RWPE2 (cell line): ENCODE measurements at regions not wholly inside any gene's neighbourhood (a gene's known extent, or its start where the extent isn't known, plus 50 kb on each side); places are given as distances from the start of the nearest gene placed in this dataset.

ENCODE experiments used
- ATAC-seq: fragments of 200-7000 bp; cut with Tn5 transposase; 3 replicates; pipeline ENCODE4 v1.9.1; 2021; ENCODE audit warnings: low read depth
- DNase-seq: peaks from one replicate; pipeline ENCODE4 v3.0.0-alpha.2; 2020; ENCODE audit warnings: low spot score
- H3K27ac ChIP-seq: fragments of 450-650 bp; 2 replicates; pipeline ENCODE4 v1.5.1; 2017; ENCODE audit warnings: mild to moderate bottlenecking; ENCODE audit not compliant: poor library complexity, severe bottlenecking
- H3K27me3 ChIP-seq: fragments of 250-450 bp; sonication (Bioruptor Pico); 2 replicates; pipeline ENCODE4 v1.5.1; 2021; ENCODE audit warnings: mild to moderate bottlenecking, moderate library complexity; ENCODE audit not compliant: insufficient read depth, poor library complexity, severe bottlenecking
- H3K36me3 ChIP-seq: fragments of 250-450 bp; sonication (Bioruptor Pico); 2 replicates; pipeline ENCODE4 v1.5.1; 2020; ENCODE audit warnings: low read depth, mild to moderate bottlenecking, moderate library complexity
- H3K4me1 ChIP-seq: fragments of 250-450 bp; sonication (Bioruptor Pico); 2 replicates; pipeline ENCODE4 v1.5.1; 2021; ENCODE audit warnings: mild to moderate bottlenecking, moderate library complexity; ENCODE audit not compliant: insufficient read depth, poor library complexity, severe bottlenecking
- H3K4me3 ChIP-seq: fragments of 250-450 bp; sonication (Bioruptor Pico); 2 replicates; pipeline ENCODE4 v1.5.1; 2021; ENCODE audit warnings: mild to moderate bottlenecking, moderate library complexity; ENCODE audit not compliant: severe bottlenecking
- H3K9me3 ChIP-seq: fragments of 250-450 bp; sonication (Bioruptor Pico); 2 replicates; pipeline ENCODE4 v1.5.1; 2021; ENCODE audit warnings: mild to moderate bottlenecking, moderate library complexity; ENCODE audit not compliant: severe bottlenecking
- TF ChIP-seq, protein P1 (sequence below): fragments of 450-650 bp; IDR thresholded peaks from one replicate; pipeline ENCODE4 v1.5.1; 2017; ENCODE audit warnings: mild to moderate bottlenecking, moderate library complexity; ENCODE audit not compliant: poor library complexity, severe bottlenecking

DNA sequence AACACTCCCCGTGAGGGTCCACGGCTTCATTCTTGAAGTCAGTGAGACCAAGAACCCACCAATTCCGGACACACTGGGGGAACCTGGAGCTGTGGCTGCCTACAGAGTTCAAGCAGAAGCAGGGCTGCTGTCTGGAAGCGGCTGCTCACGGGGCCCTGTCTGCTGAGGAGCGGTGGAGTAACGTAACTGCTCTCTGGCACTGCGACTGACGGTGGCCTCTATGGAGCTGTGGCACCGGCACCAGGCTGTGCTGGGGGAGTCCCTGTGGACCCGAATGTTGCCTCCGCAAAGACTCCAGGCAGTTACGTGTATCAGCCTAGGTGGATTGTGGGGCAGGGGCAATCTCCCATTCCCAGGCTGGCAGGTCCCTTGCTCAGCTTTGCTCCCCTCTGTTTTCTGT is 703.3 kb upstream of the FRG1 start:
- no peak for ATAC-seq
- TF ChIP-seq, protein P1, sequence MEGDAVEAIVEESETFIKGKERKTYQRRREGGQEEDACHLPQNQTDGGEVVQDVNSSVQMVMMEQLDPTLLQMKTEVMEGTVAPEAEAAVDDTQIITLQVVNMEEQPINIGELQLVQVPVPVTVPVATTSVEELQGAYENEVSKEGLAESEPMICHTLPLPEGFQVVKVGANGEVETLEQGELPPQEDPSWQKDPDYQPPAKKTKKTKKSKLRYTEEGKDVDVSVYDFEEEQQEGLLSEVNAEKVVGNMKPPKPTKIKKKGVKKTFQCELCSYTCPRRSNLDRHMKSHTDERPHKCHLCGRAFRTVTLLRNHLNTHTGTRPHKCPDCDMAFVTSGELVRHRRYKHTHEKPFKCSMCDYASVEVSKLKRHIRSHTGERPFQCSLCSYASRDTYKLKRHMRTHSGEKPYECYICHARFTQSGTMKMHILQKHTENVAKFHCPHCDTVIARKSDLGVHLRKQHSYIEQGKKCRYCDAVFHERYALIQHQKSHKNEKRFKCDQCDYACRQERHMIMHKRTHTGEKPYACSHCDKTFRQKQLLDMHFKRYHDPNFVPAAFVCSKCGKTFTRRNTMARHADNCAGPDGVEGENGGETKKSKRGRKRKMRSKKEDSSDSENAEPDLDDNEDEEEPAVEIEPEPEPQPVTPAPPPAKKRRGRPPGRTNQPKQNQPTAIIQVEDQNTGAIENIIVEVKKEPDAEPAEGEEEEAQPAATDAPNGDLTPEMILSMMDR, result no peak
- no peak overlapping the region for H3K27ac ChIP-seq
- no peak overlapping the region for H3K4me3 ChIP-seq
- DNase-seq, result no peak
- no peaks in the 10 kb centered on the region for H3K27me3 ChIP-seq
- no peaks in the 10 kb centered on the region for H3K9me3 ChIP-seq
- no peaks in the 10 kb centered on the region for H3K4me1 ChIP-seq
- H3K36me3 ChIP-seq, result no peaks in the 10 kb centered on the region

DNA sequence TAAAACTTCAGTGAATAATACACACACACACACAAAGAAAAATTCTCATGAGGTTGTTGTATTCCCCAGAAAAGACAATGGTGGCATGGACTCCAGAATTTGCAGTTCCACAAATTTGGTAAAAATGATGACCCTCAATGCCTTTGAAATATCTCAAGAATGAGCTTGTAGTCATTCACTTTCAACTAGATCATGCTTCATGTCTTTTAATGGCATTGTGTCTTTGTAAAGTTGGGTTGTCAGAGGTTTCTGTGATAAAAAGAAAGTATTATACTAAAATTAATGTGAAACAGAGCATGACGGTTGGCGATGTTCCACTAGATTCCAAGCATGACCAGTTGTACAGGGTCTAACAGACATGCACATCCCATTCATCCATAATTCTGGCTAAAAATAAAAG is 685.0 kb upstream of the FRG1 start:
- DNase-seq (no peak), ATAC-seq (no peak)
- peaks cover 2% of the 10 kb centered on the region for H3K9me3 ChIP-seq
- H3K27me3 ChIP-seq, result no peaks in the 10 kb centered on the region
- TF ChIP-seq, protein P1, result no peak
- H3K4me1 ChIP-seq, result no peaks in the 10 kb centered on the region
- no peaks in the 10 kb centered on the region for H3K36me3 ChIP-seq
- no peak overlapping the region for H3K27ac ChIP-seq
- no peak overlapping the region for H3K4me3 ChIP-seq

DNA sequence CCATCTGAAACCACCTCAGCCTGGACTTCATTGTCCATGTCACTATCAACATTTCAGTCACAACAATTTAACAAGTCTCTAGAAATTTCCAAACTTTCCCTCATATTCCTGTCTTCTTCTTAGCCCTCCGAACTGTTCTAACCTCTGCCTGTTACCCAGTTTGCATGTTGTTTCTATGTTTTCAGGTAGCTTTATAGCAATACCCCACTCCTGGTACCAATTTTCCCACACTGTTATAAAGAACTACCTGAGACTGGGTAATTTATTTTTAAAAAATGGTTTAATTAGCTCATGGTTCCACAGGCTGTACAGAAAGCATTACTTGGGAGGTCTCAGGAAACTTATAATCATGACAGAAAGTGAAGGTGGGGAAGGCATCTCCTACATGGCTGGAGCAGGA is 679.2 kb upstream of the FRG1 start:
- Histone ChIP-seq H3K4me3 (no peak overlapping the region), H3K4me1 (no peaks in the 10 kb centered on the region), H3K27me3 (no peaks in the 10 kb centered on the region), H3K27ac (no peak overlapping the region), H3K36me3 (no peaks in the 10 kb centered on the region), H3K9me3 (peaks cover 4% of the 10 kb centered on the region)
- ATAC-seq (no peak), DNase-seq (no peak)
- TF ChIP-seq, protein P1, result no peak

DNA sequence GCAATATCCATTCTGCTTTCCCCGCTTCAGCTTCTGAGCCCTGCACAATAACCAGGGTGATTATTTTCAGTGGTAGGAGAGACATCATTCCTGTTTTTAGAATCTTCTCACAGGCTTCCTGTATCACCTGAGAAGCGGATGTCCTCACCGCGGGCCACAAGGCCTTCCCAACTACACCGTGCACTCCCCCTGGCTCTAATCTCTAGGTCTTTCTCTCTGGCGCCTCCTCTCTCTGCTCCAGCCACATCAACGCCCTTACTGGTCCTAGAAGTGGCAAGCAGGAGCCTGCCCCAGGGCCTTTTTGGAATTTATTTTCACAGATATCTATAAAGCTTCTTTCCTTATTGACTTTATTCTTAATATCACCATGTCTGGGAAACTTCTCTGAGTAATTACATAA is 675.2 kb upstream of the FRG1 start:
- TF ChIP-seq, protein P1, result no peak
- no peak for DNase-seq
- ATAC-seq, result no peak

DNA sequence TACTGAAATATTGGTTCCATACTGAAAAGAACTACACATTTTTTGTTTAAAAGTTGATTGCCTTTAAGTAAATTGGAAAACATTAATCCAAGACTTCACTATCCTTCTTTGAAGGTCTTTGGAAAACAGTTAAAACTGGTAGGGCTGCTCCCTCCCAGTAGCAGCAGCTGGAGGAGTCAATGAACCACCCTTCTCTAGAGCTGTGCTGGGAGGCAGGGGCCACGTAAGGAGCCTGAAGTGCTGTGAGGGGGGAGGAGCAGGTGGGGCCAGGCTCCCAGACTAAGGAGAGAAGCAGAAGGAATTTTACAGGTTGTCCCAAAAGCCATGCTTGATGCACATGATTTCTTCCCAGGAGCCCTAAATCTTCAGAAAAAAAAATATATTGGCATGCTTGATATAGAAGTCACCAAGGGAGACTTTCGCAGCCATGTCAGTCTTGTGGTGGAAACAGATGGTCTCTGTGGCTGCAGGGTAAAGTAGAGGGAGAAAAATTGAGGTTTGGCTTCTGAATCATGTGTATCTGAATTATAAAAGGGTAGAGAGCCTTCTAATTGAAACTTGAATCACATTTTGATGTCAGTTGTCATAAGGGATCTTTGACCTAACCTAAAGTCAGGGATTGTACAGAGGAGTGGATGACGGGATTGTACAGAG is 673.2 kb upstream of the FRG1 start:
- Histone ChIP-seq H3K4me3 (no peak overlapping the region), H3K27me3 (no peaks in the 10 kb centered on the region), H3K27ac (no peak overlapping the region), H3K36me3 (no peaks in the 10 kb centered on the region), H3K4me1 (no peaks in the 10 kb centered on the region), H3K9me3 (peaks cover 9% of the 10 kb centered on the region)
- no peak for DNase-seq
- TF ChIP-seq, protein P1, result no peak
- no peak for ATAC-seq

More for the DNA sequence above, 675.2 kb upstream of the FRG1 start:
- no peaks in the 10 kb centered on the region for H3K27me3 ChIP-seq
- H3K4me1 ChIP-seq, result no peaks in the 10 kb centered on the region
- H3K36me3 ChIP-seq, result no peaks in the 10 kb centered on the region
- H3K4me3 ChIP-seq, result no peak overlapping the region
- peaks cover 9% of the 10 kb centered on the region for H3K9me3 ChIP-seq
- no peak overlapping the region for H3K27ac ChIP-seq
